PC-9 (cell line): ENCODE measurements at regions not wholly inside any gene's neighbourhood (a gene's known extent, or its start where the extent isn't known, plus 50 kb on each side); places are given as distances from the start of the nearest gene placed in this dataset.

ENCODE experiments used
- EZH2 ChIP-seq: fragments of 200-600 bp; sonication (generic); IDR thresholded peaks from 2 replicates; pipeline ENCODE4 v1.8.0; 2017; ENCODE audit warnings: antibody characterized with exemption, low read depth
- TF ChIP-seq, protein P1 (sequence below): fragments of 200-600 bp; sonication (generic); conservative IDR thresholded peaks from 2 replicates; pipeline ENCODE4 v1.6.1; 2017; ENCODE audit warnings: mixed run types, antibody characterized with exemption, mild to moderate bottlenecking, moderate library complexity

DNA sequence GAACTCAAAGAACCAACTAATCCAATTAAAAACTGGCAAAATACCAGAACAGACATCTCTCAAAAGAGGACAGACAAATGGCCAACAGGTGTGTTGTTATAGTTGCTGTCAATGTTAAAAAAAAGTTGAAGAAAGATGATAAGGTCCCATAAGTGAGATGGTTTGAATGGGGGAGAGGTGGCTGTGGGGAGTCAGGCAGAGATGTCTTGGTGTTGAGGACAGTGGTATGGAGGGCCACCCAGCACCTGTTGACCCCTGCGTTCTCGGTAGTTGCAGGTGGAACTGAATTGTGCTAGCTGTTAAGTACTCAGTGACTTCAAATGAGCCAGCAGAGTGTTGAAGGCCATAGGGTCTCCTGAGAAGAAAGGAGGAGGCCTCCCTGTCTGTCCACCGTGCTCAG lies 55.9 kb upstream of the PITX1 start:
- TF ChIP-seq, protein P1, sequence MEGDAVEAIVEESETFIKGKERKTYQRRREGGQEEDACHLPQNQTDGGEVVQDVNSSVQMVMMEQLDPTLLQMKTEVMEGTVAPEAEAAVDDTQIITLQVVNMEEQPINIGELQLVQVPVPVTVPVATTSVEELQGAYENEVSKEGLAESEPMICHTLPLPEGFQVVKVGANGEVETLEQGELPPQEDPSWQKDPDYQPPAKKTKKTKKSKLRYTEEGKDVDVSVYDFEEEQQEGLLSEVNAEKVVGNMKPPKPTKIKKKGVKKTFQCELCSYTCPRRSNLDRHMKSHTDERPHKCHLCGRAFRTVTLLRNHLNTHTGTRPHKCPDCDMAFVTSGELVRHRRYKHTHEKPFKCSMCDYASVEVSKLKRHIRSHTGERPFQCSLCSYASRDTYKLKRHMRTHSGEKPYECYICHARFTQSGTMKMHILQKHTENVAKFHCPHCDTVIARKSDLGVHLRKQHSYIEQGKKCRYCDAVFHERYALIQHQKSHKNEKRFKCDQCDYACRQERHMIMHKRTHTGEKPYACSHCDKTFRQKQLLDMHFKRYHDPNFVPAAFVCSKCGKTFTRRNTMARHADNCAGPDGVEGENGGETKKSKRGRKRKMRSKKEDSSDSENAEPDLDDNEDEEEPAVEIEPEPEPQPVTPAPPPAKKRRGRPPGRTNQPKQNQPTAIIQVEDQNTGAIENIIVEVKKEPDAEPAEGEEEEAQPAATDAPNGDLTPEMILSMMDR, result no peak
- no peak for TF ChIP-seq EZH2
